ENCODE measurements at regions not wholly inside any gene's neighbourhood (a gene's known extent, or its start where the extent isn't known, plus 50 kb on each side); places are given as distances from the start of the nearest gene placed in this dataset.

DNA sequence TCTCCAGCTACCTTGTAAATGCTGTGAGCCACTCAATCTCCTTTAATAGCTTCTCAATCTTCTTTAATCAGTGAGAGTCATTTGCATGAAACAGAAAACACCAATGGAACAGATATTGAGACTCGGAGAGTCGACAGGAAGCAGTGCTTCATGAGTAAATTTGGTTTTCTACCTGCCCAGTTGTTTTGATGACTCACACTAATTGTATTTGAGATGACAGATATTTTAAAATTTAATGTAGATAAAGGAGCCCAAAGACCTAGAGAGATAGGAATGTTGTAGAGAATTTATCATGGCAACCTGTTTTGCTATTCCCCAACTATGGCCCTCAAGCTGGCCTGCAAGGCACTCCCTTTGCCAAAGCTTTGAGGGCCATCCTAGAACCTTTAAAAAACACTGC lies 119.1 kb downstream of the CDC42EP3 start:
- TF ChIP-seq POLR2A (IDR thresholded peaks at IDR 0.05; ENCODE audit: low read depth), result no peak
- TF ChIP-seq, protein P1, sequence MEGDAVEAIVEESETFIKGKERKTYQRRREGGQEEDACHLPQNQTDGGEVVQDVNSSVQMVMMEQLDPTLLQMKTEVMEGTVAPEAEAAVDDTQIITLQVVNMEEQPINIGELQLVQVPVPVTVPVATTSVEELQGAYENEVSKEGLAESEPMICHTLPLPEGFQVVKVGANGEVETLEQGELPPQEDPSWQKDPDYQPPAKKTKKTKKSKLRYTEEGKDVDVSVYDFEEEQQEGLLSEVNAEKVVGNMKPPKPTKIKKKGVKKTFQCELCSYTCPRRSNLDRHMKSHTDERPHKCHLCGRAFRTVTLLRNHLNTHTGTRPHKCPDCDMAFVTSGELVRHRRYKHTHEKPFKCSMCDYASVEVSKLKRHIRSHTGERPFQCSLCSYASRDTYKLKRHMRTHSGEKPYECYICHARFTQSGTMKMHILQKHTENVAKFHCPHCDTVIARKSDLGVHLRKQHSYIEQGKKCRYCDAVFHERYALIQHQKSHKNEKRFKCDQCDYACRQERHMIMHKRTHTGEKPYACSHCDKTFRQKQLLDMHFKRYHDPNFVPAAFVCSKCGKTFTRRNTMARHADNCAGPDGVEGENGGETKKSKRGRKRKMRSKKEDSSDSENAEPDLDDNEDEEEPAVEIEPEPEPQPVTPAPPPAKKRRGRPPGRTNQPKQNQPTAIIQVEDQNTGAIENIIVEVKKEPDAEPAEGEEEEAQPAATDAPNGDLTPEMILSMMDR (IDR thresholded peaks at IDR 0.05), result no peak
- no peak for TF ChIP-seq POLR2AphosphoS5 (IDR thresholded peaks at IDR 0.05)
- no peak for TF ChIP-seq EP300 (IDR thresholded peaks at IDR 0.05)
- no peak overlapping the region for H3K4me3 ChIP-seq
- no peaks in the 10 kb centered on the region for H3K36me3 ChIP-seq
- intact Hi-C loops (cut with DNase I), result no loop called here
- no peaks in the 10 kb centered on the region for H3K27me3 ChIP-seq
- H3K4me1 ChIP-seq, result no peaks in the 10 kb centered on the region
- no peak for DNase-seq (ENCODE audit: extremely low spot score)
- 90% methylated on average over 2 of the region's 2 CpGs for WGBS
- H3K9me3 ChIP-seq, result no peaks in the 10 kb centered on the region
- no peak overlapping the region for H3K27ac ChIP-seq (replicated peaks in 1 of 4)

DNA sequence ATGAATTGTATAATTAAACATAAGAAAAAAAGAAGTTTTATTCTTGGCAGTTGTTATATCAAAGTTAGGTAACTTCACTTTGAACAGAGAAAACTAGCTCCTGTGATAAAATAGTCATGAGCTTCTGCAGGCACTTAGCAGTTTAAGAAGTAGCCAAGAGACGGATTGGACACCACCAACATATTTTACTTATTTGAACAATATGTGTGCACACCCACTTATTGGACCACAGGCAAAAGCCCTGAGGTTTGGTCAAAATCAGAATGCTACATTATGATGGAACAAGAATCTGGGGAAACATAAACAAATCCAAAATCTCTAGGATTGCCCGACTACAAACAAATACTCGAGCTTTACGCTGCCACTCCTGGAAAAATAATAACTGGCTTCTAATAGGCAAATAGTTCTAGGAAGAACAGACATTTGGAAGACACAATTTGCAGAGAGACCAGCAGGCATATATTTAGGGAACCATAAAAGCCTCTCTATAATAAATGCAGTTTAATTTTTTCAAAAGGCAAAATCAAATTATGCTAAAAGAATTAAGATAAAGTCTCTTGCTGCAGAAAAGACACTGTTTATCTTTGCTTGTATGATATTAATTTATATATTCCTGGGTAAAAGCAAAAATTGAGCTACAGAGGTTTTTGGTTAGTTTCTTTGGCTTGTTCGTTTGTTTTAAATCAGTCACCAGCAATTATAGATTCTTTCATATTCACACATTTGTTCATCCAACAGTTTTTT lies 117.9 kb downstream of the CDC42EP3 start:
- Histone ChIP-seq H3K27ac (replicated peaks in 1 of 4) (no peak overlapping the region), H3K4me1 (no peaks in the 10 kb centered on the region), H3K27me3 (no peaks in the 10 kb centered on the region), H3K36me3 (no peaks in the 10 kb centered on the region), H3K9me3 (no peaks in the 10 kb centered on the region), H3K4me3 (no peak overlapping the region)
- TF ChIP-seq POLR2AphosphoS5 (IDR thresholded peaks at IDR 0.05), result no peak
- TF ChIP-seq POLR2A (IDR thresholded peaks at IDR 0.05; ENCODE audit: low read depth), result no peak
- intact Hi-C loops (cut with DNase I), result no loop called here
- DNase-seq (ENCODE audit: extremely low spot score), result no peak
- 87% methylated on average over 5 of the region's 5 CpGs for WGBS

DNA sequence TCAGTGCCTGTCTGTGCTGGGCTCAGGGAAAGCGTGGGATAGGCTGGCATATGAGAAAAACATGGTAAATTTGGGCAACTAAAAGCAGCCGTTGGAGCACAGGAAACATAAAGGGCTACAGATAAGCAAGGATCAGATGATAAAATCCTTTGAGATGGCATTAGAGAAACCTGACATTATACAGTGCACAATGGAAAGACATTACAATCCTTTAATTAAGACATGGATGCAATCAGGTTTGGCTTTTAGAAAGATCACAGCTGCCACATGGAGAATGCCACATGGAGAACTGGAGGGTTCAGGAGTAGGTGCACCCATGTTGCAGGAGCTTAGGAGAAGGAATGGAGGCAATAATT lies 117.3 kb downstream of the CDC42EP3 start:
- no peaks in the 10 kb centered on the region for H3K36me3 ChIP-seq
- 81% methylated on average over 2 of the region's 2 CpGs for WGBS
- no peaks in the 10 kb centered on the region for H3K9me3 ChIP-seq
- DNase-seq (ENCODE audit: extremely low spot score), result no peak
- intact Hi-C loops (cut with DNase I), result no loop called here
- TF ChIP-seq POLR2A (IDR thresholded peaks at IDR 0.05; ENCODE audit: low read depth) (no peak), POLR2AphosphoS5 (IDR thresholded peaks at IDR 0.05) (no peak)
- TF ChIP-seq, protein P1 (IDR thresholded peaks at IDR 0.05), result no peak
- no peaks in the 10 kb centered on the region for H3K4me1 ChIP-seq
- no peak overlapping the region for H3K27ac ChIP-seq (replicated peaks in 1 of 4)
- H3K27me3 ChIP-seq, result no peaks in the 10 kb centered on the region
- H3K4me3 ChIP-seq, result no peak overlapping the region

DNA sequence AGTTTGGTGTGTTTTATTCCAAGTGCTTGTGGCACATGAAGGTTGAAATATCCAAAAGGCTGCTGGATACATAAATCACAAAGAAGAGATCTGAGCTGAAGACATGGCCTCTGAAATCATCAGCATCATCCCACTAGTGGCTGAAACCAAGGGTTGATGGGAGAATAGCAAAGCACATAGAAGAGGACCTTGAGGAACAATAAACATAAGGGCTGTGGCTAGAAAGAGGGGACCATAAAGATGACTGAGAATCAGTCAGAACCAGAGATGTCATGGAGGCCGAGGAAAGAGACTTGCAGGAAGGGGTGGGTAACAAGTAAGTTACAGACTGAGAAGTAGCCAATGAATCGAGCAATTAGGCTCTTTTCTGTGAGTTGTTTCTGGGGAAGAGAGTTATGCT lies 116.8 kb downstream of the CDC42EP3 start:
- 83% methylated on average over 2 of the region's 2 CpGs for whole genome bisulfite sequencing
- intact Hi-C loops (cut with DNase I), result no loop called here

DNA sequence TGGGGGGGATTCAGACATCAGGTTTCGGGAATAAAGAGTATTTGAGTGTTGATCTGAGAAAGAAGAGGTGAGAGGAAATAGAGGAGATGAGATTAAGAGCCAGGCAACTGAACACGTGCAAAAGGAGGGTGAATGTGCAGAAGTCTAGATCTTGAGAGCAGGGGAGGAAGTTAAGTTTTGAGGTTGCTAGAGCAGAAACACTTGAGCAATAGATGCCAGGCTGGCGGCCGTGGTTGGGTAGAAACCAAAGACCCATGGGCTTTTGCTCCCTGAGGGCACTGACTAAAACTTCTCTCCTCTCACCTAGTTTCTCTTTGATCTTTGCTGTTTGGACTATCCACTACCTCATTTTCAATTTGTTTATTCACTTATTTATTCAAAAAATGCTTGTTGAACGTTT lies 116.0 kb downstream of the CDC42EP3 start:
- intact Hi-C loops (cut with DNase I), result no loop called here
- TF ChIP-seq EP300 (IDR thresholded peaks at IDR 0.05) (no peak), POLR2AphosphoS5 (IDR thresholded peaks at IDR 0.05) (no peak), POLR2A (IDR thresholded peaks at IDR 0.05; ENCODE audit: low read depth) (no peak)
- TF ChIP-seq, protein P1 (IDR thresholded peaks at IDR 0.05), result no peak
- WGBS, result 88% methylated on average over 5 of the region's 5 CpGs

More for the DNA sequence above, 116.8 kb downstream of the CDC42EP3 start:
- Histone ChIP-seq H3K27me3 (no peaks in the 10 kb centered on the region), H3K4me1 (peaks cover 0 to 3% (median 0%) of the 10 kb centered on the region in 4 donors), H3K36me3 (no peaks in the 10 kb centered on the region), H3K27ac (replicated peaks in 1 of 4) (no peak overlapping the region), H3K9me3 (no peaks in the 10 kb centered on the region), H3K4me3 (no peak overlapping the region)
- no peak for DNase-seq (ENCODE audit: extremely low spot score)
- TF ChIP-seq, protein P1 (IDR thresholded peaks at IDR 0.05), result no peak
- TF ChIP-seq EP300 (IDR thresholded peaks at IDR 0.05) (no peak), POLR2A (IDR thresholded peaks at IDR 0.05; ENCODE audit: low read depth) (no peak), POLR2AphosphoS5 (IDR thresholded peaks at IDR 0.05) (no peak)

More for the DNA sequence above, 116.0 kb downstream of the CDC42EP3 start:
- DNase-seq (ENCODE audit: extremely low spot score), result no peak
- Histone ChIP-seq H3K27me3 (no peaks in the 10 kb centered on the region), H3K4me3 (no peak overlapping the region), H3K4me1 (peaks cover 0 to 11% (median 2%) of the 10 kb centered on the region in 4 donors), H3K36me3 (no peaks in the 10 kb centered on the region), H3K27ac (replicated peaks in 1 of 4) (no peak overlapping the region), H3K9me3 (no peaks in the 10 kb centered on the region)

All from esophagus muscularis mucosa (tissue), 4 donors.